ENCODE measurements at regions not wholly inside any gene's neighbourhood (a gene's known extent, or its start where the extent isn't known, plus 50 kb on each side); places are given as distances from the start of the nearest gene placed in this dataset.

DNA sequence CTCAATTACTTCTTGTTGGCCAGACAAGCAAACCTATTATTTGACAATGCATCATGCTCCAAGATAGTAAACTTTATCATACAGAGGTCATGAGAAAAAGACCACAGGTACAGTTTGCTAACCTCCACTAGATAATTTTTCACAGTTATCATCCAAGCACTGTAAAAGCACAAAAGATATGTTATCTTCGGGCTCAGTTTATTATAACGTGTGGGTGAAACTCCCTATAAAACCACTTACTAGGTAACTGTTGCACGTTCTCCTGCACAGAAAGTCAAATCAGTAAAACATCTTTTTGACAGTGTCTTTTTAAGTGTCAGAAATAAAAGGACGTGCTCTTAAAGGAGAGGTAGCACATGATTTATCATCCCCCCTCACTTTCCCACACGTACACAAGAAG is 94.7 kb upstream of the BCL11A start:
- TF ChIP-seq, protein P1, sequence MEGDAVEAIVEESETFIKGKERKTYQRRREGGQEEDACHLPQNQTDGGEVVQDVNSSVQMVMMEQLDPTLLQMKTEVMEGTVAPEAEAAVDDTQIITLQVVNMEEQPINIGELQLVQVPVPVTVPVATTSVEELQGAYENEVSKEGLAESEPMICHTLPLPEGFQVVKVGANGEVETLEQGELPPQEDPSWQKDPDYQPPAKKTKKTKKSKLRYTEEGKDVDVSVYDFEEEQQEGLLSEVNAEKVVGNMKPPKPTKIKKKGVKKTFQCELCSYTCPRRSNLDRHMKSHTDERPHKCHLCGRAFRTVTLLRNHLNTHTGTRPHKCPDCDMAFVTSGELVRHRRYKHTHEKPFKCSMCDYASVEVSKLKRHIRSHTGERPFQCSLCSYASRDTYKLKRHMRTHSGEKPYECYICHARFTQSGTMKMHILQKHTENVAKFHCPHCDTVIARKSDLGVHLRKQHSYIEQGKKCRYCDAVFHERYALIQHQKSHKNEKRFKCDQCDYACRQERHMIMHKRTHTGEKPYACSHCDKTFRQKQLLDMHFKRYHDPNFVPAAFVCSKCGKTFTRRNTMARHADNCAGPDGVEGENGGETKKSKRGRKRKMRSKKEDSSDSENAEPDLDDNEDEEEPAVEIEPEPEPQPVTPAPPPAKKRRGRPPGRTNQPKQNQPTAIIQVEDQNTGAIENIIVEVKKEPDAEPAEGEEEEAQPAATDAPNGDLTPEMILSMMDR (IDR thresholded peaks at IDR 0.05; ENCODE audit: low read length) = no peak
- TF ChIP-seq EZH2 (IDR thresholded peaks at IDR 0.05; ENCODE audit: borderline replicate concordance, low read length) = no peak
